ENCODE measurements at regions not wholly inside any gene's neighbourhood (a gene's known extent, or its start where the extent isn't known, plus 50 kb on each side); places are given as distances from the start of the nearest gene placed in this dataset.
"Not testable (repeated sequence)": the region's sequence is repeated elsewhere in the genome, so short reads cannot be mapped to it uniquely, and the experiment has no call there.

DNA sequence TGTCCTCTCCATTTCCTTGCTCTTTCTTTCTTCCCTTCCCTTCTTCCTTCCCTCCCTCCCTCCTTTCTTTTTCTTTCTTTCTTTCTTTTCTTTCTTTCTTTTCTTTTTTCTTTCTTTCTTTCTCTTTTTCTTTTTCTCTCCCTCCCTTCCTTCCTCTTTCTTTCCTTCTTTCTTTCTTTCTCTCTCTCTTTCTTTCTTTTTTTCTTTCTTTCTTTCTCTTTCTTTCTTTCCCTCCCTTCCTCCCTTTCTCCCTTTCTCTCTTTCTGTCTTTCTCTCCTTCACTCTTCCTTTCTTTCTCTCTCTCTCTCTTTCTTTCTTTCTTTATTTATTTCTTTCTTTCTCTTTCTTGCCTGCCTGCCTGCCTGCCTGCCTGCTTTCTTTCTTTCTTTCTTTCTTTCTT lies 326.8 kb upstream of the ONECUT1 start:
- TF ChIP-seq, protein P1, sequence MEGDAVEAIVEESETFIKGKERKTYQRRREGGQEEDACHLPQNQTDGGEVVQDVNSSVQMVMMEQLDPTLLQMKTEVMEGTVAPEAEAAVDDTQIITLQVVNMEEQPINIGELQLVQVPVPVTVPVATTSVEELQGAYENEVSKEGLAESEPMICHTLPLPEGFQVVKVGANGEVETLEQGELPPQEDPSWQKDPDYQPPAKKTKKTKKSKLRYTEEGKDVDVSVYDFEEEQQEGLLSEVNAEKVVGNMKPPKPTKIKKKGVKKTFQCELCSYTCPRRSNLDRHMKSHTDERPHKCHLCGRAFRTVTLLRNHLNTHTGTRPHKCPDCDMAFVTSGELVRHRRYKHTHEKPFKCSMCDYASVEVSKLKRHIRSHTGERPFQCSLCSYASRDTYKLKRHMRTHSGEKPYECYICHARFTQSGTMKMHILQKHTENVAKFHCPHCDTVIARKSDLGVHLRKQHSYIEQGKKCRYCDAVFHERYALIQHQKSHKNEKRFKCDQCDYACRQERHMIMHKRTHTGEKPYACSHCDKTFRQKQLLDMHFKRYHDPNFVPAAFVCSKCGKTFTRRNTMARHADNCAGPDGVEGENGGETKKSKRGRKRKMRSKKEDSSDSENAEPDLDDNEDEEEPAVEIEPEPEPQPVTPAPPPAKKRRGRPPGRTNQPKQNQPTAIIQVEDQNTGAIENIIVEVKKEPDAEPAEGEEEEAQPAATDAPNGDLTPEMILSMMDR (IDR thresholded peaks at IDR 0.05; ENCODE audit: low read depth, low read length) = not testable (repeated sequence)
- TF ChIP-seq EZH2phosphoT487 (IDR thresholded peaks at IDR 0.05; ENCODE audit: low read depth) = not testable (repeated sequence)
